ENCODE measurements at regions not wholly inside any gene's neighbourhood (a gene's known extent, or its start where the extent isn't known, plus 50 kb on each side); places are given as distances from the start of the nearest gene placed in this dataset.

DNA sequence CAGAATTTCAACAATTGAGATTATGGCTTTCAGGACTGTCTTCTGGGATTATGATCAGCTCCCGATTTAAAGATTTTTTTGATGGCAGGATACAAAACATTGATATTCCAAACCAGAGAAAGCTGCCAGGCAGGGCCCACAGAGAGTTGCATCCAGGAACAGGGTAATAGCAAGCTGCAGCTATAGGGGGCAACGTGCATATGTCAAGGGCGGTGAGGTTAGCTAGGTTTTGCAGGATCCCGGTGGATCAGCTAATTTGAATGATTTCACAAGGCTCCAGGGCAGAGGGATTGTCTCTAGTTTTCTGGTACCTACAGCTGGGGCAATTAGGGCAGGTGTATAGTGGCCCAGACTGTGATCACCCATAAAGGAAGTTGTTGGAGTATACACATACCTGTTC lies 339.4 kb downstream of the CHSY3 start:
- TF ChIP-seq CTCF (IDR thresholded peaks at IDR 0.05), result peak; percentile 19
- no peak for TF ChIP-seq EZH2 (IDR thresholded peaks at IDR 0.05)
- TF ChIP-seq EZH2phosphoT487 (IDR thresholded peaks at IDR 0.05), result no peak

Data from neural progenitor cell (in vitro differentiated cells).